ENCODE measurements at regions not wholly inside any gene's neighbourhood (a gene's known extent, or its start where the extent isn't known, plus 50 kb on each side); places are given as distances from the start of the nearest gene placed in this dataset.
"Not testable (repeated sequence)": the region's sequence is repeated elsewhere in the genome, so short reads cannot be mapped to it uniquely, and the experiment has no call there.

GRCh38 chr2:120539937-120540718 is 194.2 kb downstream of the INHBB start:
- DNase-seq, result no peak

- no peak for DNase-seq
Observed at GRCh38 chr2:120540719-120541552, 194.7 kb upstream of the GLI2 start.

DNA sequence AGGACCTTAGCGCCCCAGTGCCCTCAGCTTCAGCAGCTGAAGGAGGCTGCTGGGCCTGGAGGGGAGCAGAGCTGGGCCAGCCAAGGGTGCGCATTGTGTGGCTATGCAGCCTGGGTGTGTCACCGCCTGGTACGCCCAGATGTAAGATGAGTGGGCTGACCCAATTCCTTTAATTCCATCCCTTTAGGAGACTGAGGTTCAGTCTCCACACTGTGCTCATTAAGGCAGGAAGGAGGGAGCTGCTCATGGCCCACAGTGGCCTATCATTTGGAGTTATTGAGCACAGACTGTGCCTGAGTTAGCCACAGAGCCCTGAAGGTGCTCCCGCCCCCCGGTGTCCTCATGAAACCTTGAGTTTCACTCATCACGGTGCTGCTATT is 194.1 kb upstream of the GLI2 start:
- no peak for DNase-seq

DNA sequence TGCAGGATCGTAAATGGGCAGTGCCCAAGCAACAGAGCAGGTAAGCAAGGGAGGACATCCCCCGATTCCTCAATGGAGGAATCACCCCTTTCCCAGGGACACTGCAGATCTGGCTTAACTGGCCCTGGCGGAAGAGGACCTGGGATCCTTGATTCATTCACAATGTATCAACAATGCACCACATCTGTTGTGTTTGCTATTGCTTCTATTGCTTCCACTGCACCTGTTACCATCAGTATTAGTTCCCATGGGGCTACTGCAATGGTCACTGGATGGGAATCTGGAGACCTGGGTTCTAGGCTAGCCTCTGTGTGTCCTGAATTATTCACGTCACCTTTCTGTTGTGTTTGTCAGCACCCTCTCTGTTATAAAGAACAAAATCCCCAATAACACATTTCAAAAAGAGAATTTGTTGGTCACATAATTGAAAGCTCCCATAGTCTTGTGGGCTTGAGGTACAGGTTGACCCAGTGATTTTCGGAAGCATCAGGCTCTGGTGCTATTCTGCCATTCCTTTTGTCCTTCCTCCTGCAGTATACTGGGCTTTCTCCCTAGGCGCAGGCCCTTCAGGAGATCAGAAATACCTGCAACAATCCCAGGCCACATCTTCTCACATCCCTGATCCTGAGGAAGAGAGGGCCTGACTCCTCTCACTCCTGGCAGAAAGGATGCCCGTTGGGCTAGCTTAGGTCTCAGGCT is 193.5 kb upstream of the GLI2 start:
- no peak for DNase-seq

- DNase-seq, result no peak
Observed at GRCh38 chr2:120542911-120543527, 192.6 kb upstream of the GLI2 start.

DNA sequence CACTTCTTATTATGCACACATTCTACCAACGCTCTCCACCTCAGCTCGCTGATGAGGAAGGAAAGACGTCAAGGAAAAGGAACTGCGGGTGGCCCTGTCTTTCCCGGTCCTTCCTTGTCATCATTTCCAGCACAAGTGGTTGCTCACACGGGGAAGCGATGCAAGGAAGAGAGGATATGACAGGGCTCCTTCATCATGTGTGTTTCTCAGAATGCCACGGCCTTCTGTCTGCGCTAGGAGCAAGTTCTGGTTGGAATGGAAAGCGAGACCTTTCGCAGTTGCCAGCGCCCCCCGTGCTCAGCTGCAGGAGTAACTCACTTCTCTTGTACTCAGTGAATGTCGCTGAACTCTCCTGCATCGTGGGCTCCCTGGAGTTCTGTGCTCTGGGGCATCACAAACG is 191.8 kb upstream of the GLI2 start:
- DNase-seq, result no peak

DNA sequence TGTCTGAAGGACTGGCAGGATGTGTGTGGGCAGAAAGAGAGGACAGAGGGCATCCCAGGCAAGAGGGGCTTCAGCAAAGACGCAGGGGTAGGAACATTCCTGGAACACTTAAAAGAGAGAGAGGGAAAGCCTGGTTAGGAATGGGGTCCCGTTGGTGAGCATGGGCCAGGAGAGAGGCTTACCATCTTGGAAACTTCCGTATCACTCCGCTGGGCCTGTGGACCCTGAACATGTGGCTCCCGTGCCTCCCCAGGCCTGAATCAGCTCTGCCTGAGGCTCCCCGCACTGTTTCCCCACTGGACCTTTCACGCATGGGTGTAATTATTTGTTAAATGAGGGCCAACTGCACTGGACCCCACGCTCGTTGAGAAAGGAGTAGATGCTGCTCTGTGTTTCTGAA is 191.1 kb upstream of the GLI2 start:
- no peak for DNase-seq

- not testable (repeated sequence) for DNase-seq
Observed at GRCh38 chr2:120545007-120545406, 190.7 kb upstream of the GLI2 start.

DNA sequence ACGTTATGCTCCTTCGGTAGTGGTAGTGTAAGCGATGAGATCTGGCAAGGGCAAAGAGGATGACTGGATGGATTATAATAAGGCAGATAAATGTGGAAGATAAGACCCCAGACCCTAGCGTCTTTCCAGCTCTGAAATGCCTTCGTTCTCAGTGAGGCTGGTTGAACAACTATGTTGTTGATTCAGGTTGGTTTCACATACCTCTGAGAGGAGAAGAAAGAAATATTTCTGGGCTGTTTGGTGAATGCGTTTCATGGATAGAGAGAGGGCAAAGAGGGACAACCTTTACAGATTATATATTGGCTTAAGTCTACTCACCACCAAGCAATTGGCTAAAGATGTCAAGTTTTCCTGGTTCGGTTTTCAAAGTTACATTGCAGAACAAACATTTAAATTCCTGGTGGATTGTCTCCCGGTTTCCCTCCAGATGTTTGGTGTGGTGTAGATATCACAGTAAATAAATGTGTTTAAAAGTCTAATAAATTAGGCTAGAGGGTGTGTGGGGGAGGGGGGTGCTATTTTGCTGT is 190.1 kb upstream of the GLI2 start:
- DNase-seq, result no peak

DNA sequence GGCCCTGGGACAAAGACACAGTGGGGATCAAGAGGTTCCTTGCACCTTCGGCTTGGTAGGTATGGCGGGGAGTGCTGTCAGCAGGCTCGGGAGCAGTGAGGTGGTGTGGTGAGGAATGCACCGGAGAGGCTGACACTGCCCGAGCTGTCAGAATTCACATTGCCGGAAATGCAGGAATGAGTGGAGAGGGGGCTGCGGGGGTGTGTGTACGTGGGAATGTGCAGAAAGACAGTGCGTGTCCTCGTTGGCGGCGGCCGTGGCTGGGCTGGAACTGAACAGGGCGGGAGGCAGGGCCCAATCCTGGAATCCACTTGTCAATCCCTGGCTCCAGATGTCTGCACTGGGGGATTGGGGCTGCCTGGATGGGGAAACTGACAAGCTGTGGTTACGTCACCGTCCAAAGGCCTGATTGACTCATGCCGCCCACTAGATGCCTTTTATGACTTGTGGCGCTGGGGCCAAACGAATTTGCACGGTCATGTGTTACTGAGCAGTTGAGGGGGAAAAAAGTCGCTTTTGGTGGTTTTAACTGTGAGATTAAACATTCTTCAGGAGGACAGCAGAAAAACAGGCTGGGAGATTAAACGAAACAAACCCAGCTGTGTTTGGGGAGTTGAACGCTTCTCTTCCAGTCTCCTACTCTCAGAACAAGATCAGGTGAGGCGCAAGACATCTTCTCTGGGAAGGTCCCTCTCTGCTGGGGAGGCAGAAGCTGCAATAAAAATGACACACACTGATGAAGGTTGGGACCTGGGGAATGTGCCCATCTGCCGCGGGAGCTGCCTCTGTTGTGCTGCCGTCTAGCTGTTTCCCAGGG is 189.4 kb upstream of the GLI2 start:
- DNase-seq, result peak; percentile 83

GRCh38 chr2:120546865-120547390 is 188.7 kb upstream of the GLI2 start:
- DNase-seq, result no peak

DNA sequence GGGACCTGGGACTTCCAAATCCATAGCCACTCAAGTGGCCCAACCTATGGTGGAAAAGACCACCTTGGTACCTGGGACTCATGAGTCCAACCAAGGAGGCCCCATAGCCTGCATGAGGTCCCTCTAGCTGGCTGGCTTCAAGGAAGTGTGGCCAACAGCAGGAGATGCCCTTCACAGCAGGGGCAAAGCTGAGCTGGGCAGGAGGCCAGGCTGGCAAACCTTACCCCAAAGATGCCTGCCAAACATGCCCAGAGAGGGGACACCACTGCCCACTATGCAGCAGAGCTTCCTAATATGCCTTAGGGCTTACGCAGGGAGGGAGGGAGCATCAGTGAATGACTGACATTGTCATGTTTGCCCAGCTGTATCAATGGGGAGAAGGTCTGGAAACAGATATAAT is 188.0 kb upstream of the GLI2 start:
- no peak for DNase-seq

DNA sequence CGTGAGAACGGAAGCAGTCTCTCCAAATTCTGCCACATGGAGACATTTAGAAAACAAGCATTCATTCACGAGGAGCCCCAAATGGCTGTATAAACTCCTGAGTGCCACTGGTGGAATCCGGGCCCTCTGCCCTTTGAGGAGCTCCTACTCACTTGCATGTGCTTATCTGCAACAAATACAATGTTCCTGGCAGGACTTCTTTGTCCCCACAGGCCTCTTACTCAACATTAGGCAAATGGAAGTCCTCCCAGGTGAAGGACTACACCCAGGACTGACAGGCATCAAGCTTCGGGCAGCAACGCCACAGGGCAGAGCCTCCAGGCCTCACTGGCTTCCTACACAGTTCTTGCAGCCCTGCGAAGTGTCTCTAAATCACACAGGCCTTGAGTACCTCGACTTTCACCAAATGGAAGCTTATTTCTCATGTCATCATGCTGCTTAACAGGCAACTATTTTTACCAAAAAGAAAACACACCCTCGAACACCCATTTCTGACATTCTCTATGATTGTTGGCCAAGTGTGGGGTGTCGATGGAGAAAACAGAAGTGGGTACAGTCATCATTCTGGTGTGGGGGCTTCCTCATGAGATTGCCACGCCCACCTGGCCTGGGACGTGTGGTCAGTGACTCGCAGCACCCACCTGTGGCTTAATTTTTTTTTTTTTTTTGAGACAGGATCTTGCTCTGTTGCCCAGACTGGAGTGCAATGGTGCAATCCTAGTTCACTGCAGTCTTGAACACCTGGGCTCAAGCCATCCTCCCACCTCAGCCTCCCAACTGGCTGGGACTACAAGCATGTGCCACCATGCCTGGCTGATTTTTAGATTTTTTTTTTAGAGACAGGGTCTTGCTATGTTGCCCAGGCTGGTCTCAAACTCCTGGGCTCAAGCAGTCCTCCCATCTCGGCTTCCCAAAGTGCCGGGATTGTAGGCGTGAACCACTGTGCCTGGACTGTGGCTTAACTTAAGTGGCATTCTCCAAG is 186.8 kb upstream of the GLI2 start:
- no peak for DNase-seq

- DNase-seq, result no peak
Observed at GRCh38 chr2:120549841-120550240, 185.8 kb upstream of the GLI2 start.

GRCh38 chr2:120550282-120550681 is 185.4 kb upstream of the GLI2 start:
- DNase-seq, result no peak

DNA sequence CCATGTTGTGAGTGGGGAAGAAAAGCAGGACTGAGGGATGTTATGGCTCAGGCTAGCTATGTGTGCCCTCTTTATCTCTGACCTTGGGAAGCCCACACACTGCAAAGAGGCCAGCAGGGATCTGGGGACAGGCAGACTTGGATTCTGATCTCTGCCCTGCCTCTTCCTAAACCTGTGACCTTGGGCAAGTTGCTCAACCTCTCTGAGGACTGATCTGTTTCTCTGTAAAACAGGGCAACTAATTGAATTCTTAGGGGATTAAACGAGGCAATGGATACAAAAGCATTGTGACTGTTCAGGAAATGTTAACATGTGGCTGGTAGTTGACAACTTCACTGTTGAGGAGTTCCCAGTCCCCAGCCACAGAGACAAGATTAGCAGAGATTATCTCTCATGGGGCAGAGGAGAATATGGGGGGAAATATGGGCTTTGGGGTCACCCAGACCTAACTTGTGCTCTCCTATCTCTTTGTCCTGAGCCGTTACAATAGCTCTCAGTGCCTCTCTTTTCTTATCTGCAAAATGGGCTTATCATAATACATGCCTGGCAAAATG is 184.7 kb upstream of the GLI2 start:
- DNase-seq, result no peak

DNA sequence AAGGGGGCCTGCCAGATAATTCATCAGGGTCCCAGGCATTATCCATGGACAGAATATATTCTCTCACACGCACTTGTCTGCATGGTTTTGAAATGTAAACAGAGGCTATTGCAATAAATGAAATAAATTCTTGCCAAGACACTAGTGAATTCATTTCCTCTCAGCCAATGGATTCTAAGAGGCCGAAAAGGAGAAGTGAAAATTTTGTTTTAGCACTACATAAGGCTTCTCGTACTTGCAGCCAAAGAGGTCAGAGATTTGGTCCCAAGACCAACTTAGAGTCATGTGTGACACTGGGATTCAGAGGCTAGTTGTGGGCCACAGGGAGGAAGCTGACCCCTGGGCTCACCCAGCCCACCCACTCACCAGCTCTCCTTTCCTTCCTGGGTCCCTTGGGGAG is 184.1 kb upstream of the GLI2 start:
- DNase-seq, result no peak

- DNase-seq, result no peak
Observed at GRCh38 chr2:120552079-120552478, 183.6 kb upstream of the GLI2 start.

GRCh38 chr2:120552800-120553481 is 182.7 kb upstream of the GLI2 start:
- peak; percentile 71 for DNase-seq

- no peak for DNase-seq
Observed at GRCh38 chr2:120554625-120555032, 181.0 kb upstream of the GLI2 start.

All from right hindlimb (tissue), 1 donor.